Epithelial cell of proximal tubule (primary cell): ENCODE measurements at regions not wholly inside any gene's neighbourhood (a gene's known extent, or its start where the extent isn't known, plus 50 kb on each side); places are given as distances from the start of the nearest gene placed in this dataset.

Source experiments
- DNase-seq: peaks from one replicate; pipeline ENCODE4 v3.0.0-alpha.2; 2011; ENCODE audit warnings: low read depth
- H3K4me3 ChIP-seq: 2 replicates; pipeline ENCODE4 v1.5.1; 2011; ENCODE audit warnings: low read depth, mild to moderate bottlenecking, low read length
- CTCF ChIP-seq: conservative IDR thresholded peaks from 2 replicates; pipeline ENCODE4 v1.5.1; 2012; ENCODE audit warnings: low read depth, mild to moderate bottlenecking, low read length

DNA sequence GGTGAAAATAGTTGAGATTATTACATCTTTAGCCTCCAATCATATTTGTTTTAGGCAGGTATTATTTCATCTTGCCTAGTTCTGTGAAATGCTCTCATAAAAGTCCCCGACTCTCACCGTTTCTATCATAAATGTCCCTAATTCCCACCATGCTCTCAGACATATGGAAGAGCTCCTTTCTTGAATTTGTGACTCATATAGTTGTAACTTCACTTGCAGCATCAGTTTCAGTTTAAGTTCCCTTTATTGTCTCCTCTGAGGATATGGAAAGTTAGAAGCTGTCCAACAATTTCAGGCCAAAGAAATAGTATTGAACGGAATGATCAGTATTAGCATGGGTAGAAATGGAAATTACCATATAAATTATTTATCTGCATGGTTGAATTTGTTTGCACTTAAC is 187.5 kb upstream of the NR4A3 start:
- DNase-seq = no peak
- TF ChIP-seq CTCF = no peak
- no peak overlapping the region for H3K4me3 ChIP-seq

DNA sequence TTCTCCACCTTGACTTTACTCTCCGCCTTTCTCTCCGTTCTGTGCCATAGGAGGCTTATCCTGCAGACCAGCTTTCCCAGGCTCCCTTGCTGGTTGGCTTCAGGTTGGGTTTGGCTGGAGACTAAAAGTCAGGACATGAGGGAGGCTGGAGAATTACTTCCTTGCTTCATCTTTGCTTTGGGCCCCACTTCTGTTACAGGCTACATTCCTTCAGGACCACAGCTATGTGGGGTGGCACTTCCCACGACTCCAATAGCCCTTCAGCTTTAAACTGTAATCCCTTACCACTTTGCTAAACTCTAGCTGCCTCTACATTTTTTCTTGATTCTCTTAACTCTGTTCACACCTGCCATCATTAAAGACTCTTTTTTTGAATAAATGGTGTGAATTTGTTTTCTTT is 186.7 kb upstream of the NR4A3 start:
- no peak for DNase-seq
- H3K4me3 ChIP-seq = no peak overlapping the region
- TF ChIP-seq CTCF = no peak

DNA sequence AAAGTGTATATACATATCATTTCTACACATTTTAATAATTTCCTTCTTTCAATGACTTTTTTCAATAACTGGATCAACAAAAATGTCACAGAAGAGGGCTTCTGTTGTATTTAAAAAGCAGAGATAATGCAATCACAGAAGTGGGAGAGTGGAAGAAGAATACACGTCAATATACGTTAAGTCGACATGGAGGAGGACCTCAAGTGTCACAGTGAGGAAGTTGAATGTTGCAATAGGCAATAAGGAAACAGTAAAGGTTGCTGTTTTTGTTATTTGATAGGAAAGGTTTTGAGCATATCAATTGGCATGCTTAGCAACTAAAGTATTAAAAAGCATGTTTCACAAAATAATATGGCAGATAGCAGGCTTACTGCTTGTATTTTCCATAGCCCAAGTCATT is 184.0 kb upstream of the NR4A3 start:
- no peak overlapping the region for H3K4me3 ChIP-seq
- no peak for DNase-seq
- TF ChIP-seq CTCF = no peak

DNA sequence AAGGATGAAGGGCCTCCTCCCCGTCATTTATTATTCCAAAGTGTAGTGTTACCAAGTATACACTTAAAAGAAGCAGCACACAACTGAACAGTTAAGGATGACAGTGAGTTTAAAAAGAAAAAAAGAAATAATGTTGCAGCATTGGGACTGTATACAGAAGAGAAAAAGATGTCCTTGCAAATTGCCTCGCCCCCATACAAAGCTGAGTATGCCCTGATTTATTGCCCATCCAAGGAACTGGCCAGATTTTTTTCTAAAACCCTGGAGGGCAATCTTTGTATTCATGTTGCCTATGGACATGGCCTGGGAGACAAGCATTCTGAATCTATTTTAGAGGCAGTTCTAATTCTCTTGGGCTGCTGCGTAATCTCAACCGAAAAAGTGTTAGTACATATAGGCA is 182.7 kb upstream of the NR4A3 start:
- DNase-seq = no peak
- H3K4me3 ChIP-seq = no peak overlapping the region
- no peak for TF ChIP-seq CTCF

GRCh38 chr9:99647604-99648003 is 174.1 kb upstream of the NR4A3 start:
- DNase-seq = no peak
- TF ChIP-seq CTCF = no peak
- H3K4me3 ChIP-seq = no peak overlapping the region

- TF ChIP-seq CTCF = no peak
- DNase-seq = no peak
- no peak overlapping the region for H3K4me3 ChIP-seq
Measured at GRCh38 chr9:99650187-99650874, 171.4 kb upstream of the NR4A3 start.

DNA sequence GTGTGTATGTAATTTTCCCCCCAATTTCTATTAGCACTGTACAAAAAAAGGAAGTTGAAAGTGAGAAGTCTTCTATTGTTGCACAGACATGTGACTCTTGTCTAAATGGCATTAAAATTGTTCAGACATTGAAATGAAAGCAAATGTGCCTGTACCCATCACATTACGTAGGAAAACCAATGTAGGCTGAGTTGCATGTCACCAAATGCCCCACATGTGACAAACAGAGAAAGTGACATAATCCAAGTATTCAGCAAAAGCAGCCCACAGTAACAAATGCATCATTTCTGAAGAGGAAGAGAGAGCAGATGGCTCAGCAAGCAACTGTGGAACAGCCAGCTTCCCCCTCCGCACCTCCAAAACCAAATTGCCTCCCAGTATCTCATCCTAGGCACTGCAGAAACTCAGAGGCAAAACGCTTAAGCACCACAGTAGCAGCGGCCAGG is 161.5 kb upstream of the NR4A3 start:
- no peak overlapping the region for H3K4me3 ChIP-seq
- no peak for DNase-seq
- no peak for TF ChIP-seq CTCF
